Neuron (in vitro differentiated cells): ENCODE measurements at regions not wholly inside any gene's neighbourhood (a gene's known extent, or its start where the extent isn't known, plus 50 kb on each side); places are given as distances from the start of the nearest gene placed in this dataset.
"Not testable (repeated sequence)": the region's sequence is repeated elsewhere in the genome, so short reads cannot be mapped to it uniquely, and the experiment has no call there.

Source experiments
- H2AFZ ChIP-seq: one replicate; pipeline ENCODE4 v1.6.1; 2013; ENCODE audit warnings: low read depth, mild to moderate bottlenecking, inconsistent platforms, low read length, moderate library complexity
- H3K27me3 ChIP-seq: one replicate; pipeline ENCODE4 v1.6.1; 2013; ENCODE audit warnings: low read length; ENCODE audit not compliant: insufficient read depth
- H3K36me3 ChIP-seq: one replicate; pipeline ENCODE4 v1.6.1; 2013; ENCODE audit warnings: low read length; ENCODE audit not compliant: insufficient read depth
- H3K4me1 ChIP-seq: one replicate; pipeline ENCODE4 v1.6.1; 2013; ENCODE audit warnings: low read length; ENCODE audit not compliant: insufficient read depth
- H3K4me3 ChIP-seq: 2 replicates; pipeline ENCODE4 v1.5.1; 2013; ENCODE audit warnings: mild to moderate bottlenecking, low read length, moderate library complexity
- H3K9me3 ChIP-seq: one replicate; pipeline ENCODE4 v1.6.1; 2013; ENCODE audit warnings: low read length

GRCh38 chr2:91577406-91577805, 2885.9 kb downstream of the RPIA start:
- H2AFZ ChIP-seq, H3K9me3 ChIP-seq, H3K4me1 ChIP-seq, H3K27me3 ChIP-seq, H3K36me3 ChIP-seq, H3K4me3 ChIP-seq: not testable (repeated sequence)

- not testable (repeated sequence) for H3K4me3 ChIP-seq, H3K36me3 ChIP-seq, H3K9me3 ChIP-seq, H3K4me1 ChIP-seq, H3K27me3 ChIP-seq, H2AFZ ChIP-seq
These were observed 2887.2 kb downstream of the RPIA start for GRCh38 chr2:91578678-91579077.

GRCh38 chr2:91579555-91579954, 2888.1 kb downstream of the RPIA start:
- H3K4me3 ChIP-seq, H3K36me3 ChIP-seq, H3K9me3 ChIP-seq, H3K27me3 ChIP-seq, H3K4me1 ChIP-seq, H2AFZ ChIP-seq: not testable (repeated sequence)

- not testable (repeated sequence) for H2AFZ ChIP-seq, H3K27me3 ChIP-seq, H3K9me3 ChIP-seq, H3K4me3 ChIP-seq, H3K36me3 ChIP-seq, H3K4me1 ChIP-seq
These were observed 2888.6 kb downstream of the RPIA start for GRCh38 chr2:91580043-91580442.

GRCh38 chr2:91587098-91587497, 2895.6 kb downstream of the RPIA start:
- H2AFZ ChIP-seq, result not testable (repeated sequence)

GRCh38 chr2:91587908-91588535, 2896.5 kb downstream of the RPIA start:
- not testable (repeated sequence) for H3K4me1 ChIP-seq, H3K27me3 ChIP-seq, H3K36me3 ChIP-seq, H2AFZ ChIP-seq, H3K4me3 ChIP-seq, H3K9me3 ChIP-seq

More at GRCh38 chr2:91587098-91587497, 2895.6 kb downstream of the RPIA start:
- not testable (repeated sequence) for H3K4me3 ChIP-seq, H3K9me3 ChIP-seq, H3K4me1 ChIP-seq, H3K36me3 ChIP-seq, H3K27me3 ChIP-seq

- H3K9me3 ChIP-seq, H3K4me1 ChIP-seq, H2AFZ ChIP-seq, H3K27me3 ChIP-seq, H3K36me3 ChIP-seq, H3K4me3 ChIP-seq: not testable (repeated sequence)
These were observed 2897.3 kb downstream of the RPIA start for GRCh38 chr2:91588782-91589223.

- not testable (repeated sequence) for H3K9me3 ChIP-seq, H3K36me3 ChIP-seq, H3K4me3 ChIP-seq, H2AFZ ChIP-seq, H3K4me1 ChIP-seq, H3K27me3 ChIP-seq
These were observed 2898.2 kb downstream of the RPIA start for GRCh38 chr2:91589454-91590328.

GRCh38 chr2:91590381-91590780, 2898.9 kb downstream of the RPIA start:
- H3K9me3 ChIP-seq, H2AFZ ChIP-seq: not testable (repeated sequence)

GRCh38 chr2:91591066-91591465, 2899.6 kb downstream of the RPIA start:
- not testable (repeated sequence) for H3K27me3 ChIP-seq, H3K4me3 ChIP-seq, H3K9me3 ChIP-seq, H2AFZ ChIP-seq, H3K4me1 ChIP-seq, H3K36me3 ChIP-seq

More at GRCh38 chr2:91590381-91590780, 2898.9 kb downstream of the RPIA start:
- not testable (repeated sequence) for H3K4me1 ChIP-seq, H3K36me3 ChIP-seq, H3K27me3 ChIP-seq, H3K4me3 ChIP-seq

GRCh38 chr2:91597436-91597835, 2906.0 kb downstream of the RPIA start:
- not testable (repeated sequence) for H2AFZ ChIP-seq

GRCh38 chr2:91598519-91598918, 2907.0 kb downstream of the RPIA start:
- not testable (repeated sequence) for H2AFZ ChIP-seq, H3K4me3 ChIP-seq, H3K9me3 ChIP-seq, H3K36me3 ChIP-seq, H3K4me1 ChIP-seq, H3K27me3 ChIP-seq

More at GRCh38 chr2:91597436-91597835, 2906.0 kb downstream of the RPIA start:
- not testable (repeated sequence) for H3K27me3 ChIP-seq, H3K9me3 ChIP-seq, H3K4me1 ChIP-seq, H3K4me3 ChIP-seq, H3K36me3 ChIP-seq

- H2AFZ ChIP-seq, H3K4me1 ChIP-seq, H3K27me3 ChIP-seq, H3K9me3 ChIP-seq, H3K36me3 ChIP-seq, H3K4me3 ChIP-seq: not testable (repeated sequence)
These were observed 2907.5 kb downstream of the RPIA start for GRCh38 chr2:91599000-91599399.

GRCh38 chr2:91602860-91603259, 2911.4 kb downstream of the RPIA start:
- not testable (repeated sequence) for H3K27me3 ChIP-seq, H3K4me3 ChIP-seq, H3K4me1 ChIP-seq, H3K9me3 ChIP-seq, H2AFZ ChIP-seq, H3K36me3 ChIP-seq
